ENCODE measurements at regions not wholly inside any gene's neighbourhood (a gene's known extent, or its start where the extent isn't known, plus 50 kb on each side); places are given as distances from the start of the nearest gene placed in this dataset.
"Not testable (repeated sequence)": the region's sequence is repeated elsewhere in the genome, so short reads cannot be mapped to it uniquely, and the experiment has no call there.

DNA sequence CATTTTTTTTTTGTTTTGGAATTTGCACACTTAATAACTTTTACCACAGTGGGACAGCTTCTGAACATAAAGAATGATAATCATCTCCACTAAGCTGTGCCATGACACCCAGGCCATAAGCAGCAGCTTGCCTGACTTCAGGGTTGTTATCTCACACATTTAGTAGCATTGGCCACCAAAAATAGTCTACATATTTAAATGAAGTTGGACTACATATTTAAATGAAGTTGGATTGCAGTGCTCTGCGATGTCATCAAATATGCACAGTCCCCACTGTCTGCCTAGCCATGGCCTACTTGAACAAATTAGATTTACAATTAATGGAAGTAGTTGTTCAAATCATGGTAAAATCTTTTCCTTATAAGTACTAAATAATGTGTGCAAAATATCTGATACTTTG lies 101.0 kb downstream of the KLRB1 start (continued):
- TF ChIP-seq, protein P1, sequence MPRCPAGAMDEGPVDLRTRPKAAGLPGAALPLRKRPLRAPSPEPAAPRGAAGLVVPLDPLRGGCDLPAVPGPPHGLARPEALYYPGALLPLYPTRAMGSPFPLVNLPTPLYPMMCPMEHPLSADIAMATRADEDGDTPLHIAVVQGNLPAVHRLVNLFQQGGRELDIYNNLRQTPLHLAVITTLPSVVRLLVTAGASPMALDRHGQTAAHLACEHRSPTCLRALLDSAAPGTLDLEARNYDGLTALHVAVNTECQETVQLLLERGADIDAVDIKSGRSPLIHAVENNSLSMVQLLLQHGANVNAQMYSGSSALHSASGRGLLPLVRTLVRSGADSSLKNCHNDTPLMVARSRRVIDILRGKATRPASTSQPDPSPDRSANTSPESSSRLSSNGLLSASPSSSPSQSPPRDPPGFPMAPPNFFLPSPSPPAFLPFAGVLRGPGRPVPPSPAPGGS (IDR thresholded peaks at IDR 0.05; ENCODE audit: borderline replicate concordance, insufficient read depth, low read depth, low read length, poor library complexity, severe bottlenecking) = no peak
- TF ChIP-seq, protein P2, sequence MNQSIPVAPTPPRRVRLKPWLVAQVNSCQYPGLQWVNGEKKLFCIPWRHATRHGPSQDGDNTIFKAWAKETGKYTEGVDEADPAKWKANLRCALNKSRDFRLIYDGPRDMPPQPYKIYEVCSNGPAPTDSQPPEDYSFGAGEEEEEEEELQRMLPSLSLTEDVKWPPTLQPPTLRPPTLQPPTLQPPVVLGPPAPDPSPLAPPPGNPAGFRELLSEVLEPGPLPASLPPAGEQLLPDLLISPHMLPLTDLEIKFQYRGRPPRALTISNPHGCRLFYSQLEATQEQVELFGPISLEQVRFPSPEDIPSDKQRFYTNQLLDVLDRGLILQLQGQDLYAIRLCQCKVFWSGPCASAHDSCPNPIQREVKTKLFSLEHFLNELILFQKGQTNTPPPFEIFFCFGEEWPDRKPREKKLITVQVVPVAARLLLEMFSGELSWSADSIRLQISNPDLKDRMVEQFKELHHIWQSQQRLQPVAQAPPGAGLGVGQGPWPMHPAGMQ (IDR thresholded peaks at IDR 0.05; ENCODE audit: borderline replicate concordance) = no peak
- TF ChIP-seq POU2F2 (IDR thresholded peaks at IDR 0.05; ENCODE audit: borderline replicate concordance, low read depth, low read length) (no peak), GABPA (IDR thresholded peaks at IDR 0.05; ENCODE audit: low read depth) (no peak), TCF12 (IDR thresholded peaks at IDR 0.05; ENCODE audit: low read depth, low read length) (no peak)
- TF ChIP-seq, protein P3, sequence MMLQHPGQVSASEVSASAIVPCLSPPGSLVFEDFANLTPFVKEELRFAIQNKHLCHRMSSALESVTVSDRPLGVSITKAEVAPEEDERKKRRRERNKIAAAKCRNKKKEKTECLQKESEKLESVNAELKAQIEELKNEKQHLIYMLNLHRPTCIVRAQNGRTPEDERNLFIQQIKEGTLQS (IDR thresholded peaks at IDR 0.05; ENCODE audit: borderline replicate concordance, extremely low read depth, low read depth, low read length) = no peak

DNA sequence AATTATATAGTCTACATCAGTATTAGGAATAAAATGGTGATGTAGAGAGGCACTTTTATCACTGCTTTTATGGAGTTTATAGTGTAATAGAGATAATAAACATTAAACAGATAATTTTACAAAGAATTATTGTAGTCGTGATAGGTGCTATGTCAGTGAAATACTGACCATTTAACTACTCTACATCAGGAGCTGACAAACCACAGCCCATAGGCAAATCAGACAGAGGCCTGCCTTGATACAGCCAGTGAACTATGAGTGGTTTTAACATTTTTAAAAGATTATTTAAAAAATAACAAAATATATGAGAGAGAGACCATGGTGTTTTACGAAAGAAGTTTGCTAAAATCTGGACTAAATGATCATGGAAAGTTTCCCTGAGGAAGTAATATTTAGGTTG lies 104.3 kb downstream of the KLRB1 start:
- no CpG with 5 or more reads among the region's 2 CpGs for WGBS (ENCODE audit: insufficient coverage, insufficient replicate concordance, low lambda C conversion rate, missing lambda C conversion rate)
- SMC1A ChIA-PET (ENCODE audit: uncharacterized antibody, unreplicated experiment); H3K9ac ChIP-seq (ENCODE audit: control insufficient read depth, insufficient read depth, low read length); H3K4me2 ChIP-seq (ENCODE audit: control insufficient read depth, insufficient read depth); FAIRE-seq; H3K36me3 ChIP-seq (ENCODE audit: control insufficient read depth in 2 of 2, insufficient read depth in 2 of 2, low read length in 1 of 2); H3K27me3 ChIP-seq (replicated peaks in 1 of 2; ENCODE audit: control insufficient read depth in 2 of 2, insufficient read depth in 2 of 2, low read length in 1 of 2); RAD21 ChIA-PET (ENCODE audit: unreplicated experiment); H3K79me2 ChIP-seq (ENCODE audit: control insufficient read depth, insufficient read depth, low read length); H3K4me1 ChIP-seq (ENCODE audit: control insufficient read depth, insufficient read depth, low read length); ATAC-seq; H4K20me1 ChIP-seq (ENCODE audit: control insufficient read depth, insufficient read depth); intact Hi-C loops (cut with micrococcal nuclease; ENCODE audit: unreplicated experiment); H3K9me3 ChIP-seq (replicated peaks; ENCODE audit: control insufficient read depth, insufficient read depth, low read length); DNase-seq (ENCODE audit: low read depth, low spot score); BruUV-seq (replicated peaks); H2AFZ ChIP-seq (ENCODE audit: control insufficient read depth, low read depth, low read length); in situ Hi-C loops (cut with MboI); H3K27ac ChIP-seq (ENCODE audit: control insufficient read depth, insufficient read depth); POLR2A ChIA-PET; H3K4me3 ChIP-seq; CTCF ChIA-PET: not testable (repeated sequence)

DNA sequence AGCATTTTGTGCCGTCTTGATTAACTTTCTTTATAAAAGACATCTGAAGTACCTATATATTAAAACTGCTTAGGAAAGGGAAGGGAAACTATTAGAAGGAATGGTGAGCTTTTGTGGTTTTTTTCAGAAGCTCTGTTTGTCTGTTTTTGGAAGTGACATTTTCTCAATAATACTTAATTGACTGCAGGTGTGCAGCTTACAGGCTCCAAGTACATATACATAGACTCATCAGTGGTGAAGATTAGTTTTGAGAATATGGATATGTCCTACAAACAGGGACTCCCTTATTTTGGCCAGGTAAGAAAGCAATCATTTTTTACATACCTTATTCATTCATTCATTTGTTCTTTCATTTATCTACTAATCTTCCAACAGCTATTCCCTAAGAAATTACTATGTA lies 104.9 kb downstream of the KLRB1 start:
- H3K27me3 ChIP-seq (replicated peaks in 1 of 2; ENCODE audit: control insufficient read depth in 2 of 2, insufficient read depth in 2 of 2, low read length in 1 of 2); FAIRE-seq; H3K4me1 ChIP-seq (ENCODE audit: control insufficient read depth, insufficient read depth, low read length); RAD21 ChIA-PET (ENCODE audit: unreplicated experiment); H2AFZ ChIP-seq (ENCODE audit: control insufficient read depth, low read depth, low read length); in situ Hi-C loops (cut with MboI); H3K9ac ChIP-seq (ENCODE audit: control insufficient read depth, insufficient read depth, low read length); H3K4me2 ChIP-seq (ENCODE audit: control insufficient read depth, insufficient read depth); CTCF ChIA-PET; intact Hi-C loops (cut with micrococcal nuclease; ENCODE audit: unreplicated experiment); H3K79me2 ChIP-seq (ENCODE audit: control insufficient read depth, insufficient read depth, low read length); H3K36me3 ChIP-seq (ENCODE audit: control insufficient read depth in 2 of 2, insufficient read depth in 2 of 2, low read length in 1 of 2); SMC1A ChIA-PET (ENCODE audit: uncharacterized antibody, unreplicated experiment); DNase-seq (ENCODE audit: low read depth, low spot score); H4K20me1 ChIP-seq (ENCODE audit: control insufficient read depth, insufficient read depth); H3K9me3 ChIP-seq (replicated peaks; ENCODE audit: control insufficient read depth, insufficient read depth, low read length); POLR2A ChIA-PET; BruUV-seq (replicated peaks); H3K4me3 ChIP-seq; H3K27ac ChIP-seq (ENCODE audit: control insufficient read depth, insufficient read depth); ATAC-seq: not testable (repeated sequence)
- no CpG with 5 or more reads among the region's 1 CpG for WGBS (ENCODE audit: insufficient coverage, insufficient replicate concordance, low lambda C conversion rate, missing lambda C conversion rate)

DNA sequence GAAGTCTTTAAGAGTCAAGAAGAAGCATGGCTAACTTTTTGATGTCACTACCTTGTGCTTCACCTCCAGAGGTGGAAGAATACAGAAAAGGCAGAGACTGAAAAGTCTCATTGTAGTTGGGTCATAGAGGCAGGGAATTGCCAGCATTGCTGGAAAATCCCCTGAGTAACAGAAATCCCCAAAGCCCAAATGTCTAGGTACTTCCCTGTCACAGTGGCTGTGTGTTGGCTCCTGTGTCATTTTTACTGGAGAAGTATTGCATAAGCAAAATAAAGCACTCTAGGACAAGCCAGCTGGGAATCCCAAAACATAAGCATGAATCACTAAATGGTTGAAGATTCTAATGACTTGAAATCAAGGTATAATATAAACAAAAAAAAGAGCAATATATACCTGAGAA lies 114.4 kb downstream of the KLRB1 start:
- H2AFZ ChIP-seq (ENCODE audit: control insufficient read depth, low read depth, low read length); BruUV-seq (replicated peaks); H3K9ac ChIP-seq (ENCODE audit: control insufficient read depth, insufficient read depth, low read length); H3K27me3 ChIP-seq (replicated peaks in 1 of 2; ENCODE audit: control insufficient read depth in 2 of 2, insufficient read depth in 2 of 2, low read length in 1 of 2); FAIRE-seq; SMC1A ChIA-PET (ENCODE audit: uncharacterized antibody, unreplicated experiment); CTCF ChIA-PET; RAD21 ChIA-PET (ENCODE audit: unreplicated experiment); H3K79me2 ChIP-seq (ENCODE audit: control insufficient read depth, insufficient read depth, low read length); H3K4me2 ChIP-seq (ENCODE audit: control insufficient read depth, insufficient read depth); H3K9me3 ChIP-seq (replicated peaks; ENCODE audit: control insufficient read depth, insufficient read depth, low read length); DNase-seq (ENCODE audit: low read depth, low spot score); H3K36me3 ChIP-seq (ENCODE audit: control insufficient read depth in 2 of 2, insufficient read depth in 2 of 2, low read length in 1 of 2); ATAC-seq; H4K20me1 ChIP-seq (ENCODE audit: control insufficient read depth, insufficient read depth); intact Hi-C loops (cut with micrococcal nuclease; ENCODE audit: unreplicated experiment); H3K27ac ChIP-seq (ENCODE audit: control insufficient read depth, insufficient read depth); POLR2A ChIA-PET; H3K4me1 ChIP-seq (ENCODE audit: control insufficient read depth, insufficient read depth, low read length); in situ Hi-C loops (cut with MboI); H3K4me3 ChIP-seq: not testable (repeated sequence)
